HT1080 (cell line): ENCODE measurements at regions not wholly inside any gene's neighbourhood (a gene's known extent, or its start where the extent isn't known, plus 50 kb on each side); places are given as distances from the start of the nearest gene placed in this dataset.
"Not testable (repeated sequence)": the region's sequence is repeated elsewhere in the genome, so short reads cannot be mapped to it uniquely, and the experiment has no call there.

Source experiments
- DNase-seq: peaks from one replicate; pipeline ENCODE4 v3.0.0-alpha.2; 2015; ENCODE audit warnings: low read depth

GRCh38 chr17:30689266-30690000 lies 135.1 kb downstream of the CRLF3 start:
- not testable (repeated sequence) for DNase-seq

- DNase-seq: not testable (repeated sequence)
Observed at GRCh38 chr17:30686538-30687479, 137.7 kb downstream of the CRLF3 start.

- DNase-seq: not testable (repeated sequence)
Observed at GRCh38 chr17:30682280-30682679, 142.2 kb downstream of the CRLF3 start.

- not testable (repeated sequence) for DNase-seq
Observed at GRCh38 chr17:30680681-30681080, 143.8 kb downstream of the CRLF3 start.

GRCh38 chr17:30677550-30678249 lies 146.8 kb downstream of the CRLF3 start:
- DNase-seq: no peak

GRCh38 chr17:30675777-30676492 lies 148.6 kb downstream of the CRLF3 start:
- DNase-seq: peak; percentile 34

- not testable (repeated sequence) for DNase-seq
Observed at GRCh38 chr17:30669217-30669649, 155.3 kb downstream of the CRLF3 start.

- DNase-seq: not testable (repeated sequence)
Observed at GRCh38 chr17:30668360-30669181, 155.9 kb downstream of the CRLF3 start.

- DNase-seq: not testable (repeated sequence)
Observed at GRCh38 chr17:30667657-30668359, 156.7 kb downstream of the CRLF3 start.

GRCh38 chr17:30666838-30667656 lies 157.4 kb downstream of the CRLF3 start:
- DNase-seq: not testable (repeated sequence)

GRCh38 chr17:30663727-30664455 lies 160.6 kb downstream of the CRLF3 start:
- not testable (repeated sequence) for DNase-seq

GRCh38 chr17:30657148-30657547 lies 167.3 kb downstream of the CRLF3 start:
- not testable (repeated sequence) for DNase-seq

GRCh38 chr17:30653038-30653437 lies 171.5 kb downstream of the CRLF3 start:
- not testable (repeated sequence) for DNase-seq

- DNase-seq: not testable (repeated sequence)
Observed at GRCh38 chr17:30650149-30650548, 172.9 kb downstream of the GOSR1 start.

GRCh38 chr17:30648015-30648620 lies 170.9 kb downstream of the GOSR1 start:
- DNase-seq: not testable (repeated sequence)

- DNase-seq: not testable (repeated sequence)
Observed at GRCh38 chr17:30645875-30646274, 168.7 kb downstream of the GOSR1 start.

GRCh38 chr17:30644713-30645112 lies 167.5 kb downstream of the GOSR1 start:
- DNase-seq: not testable (repeated sequence)
